GM23248 (cell line): ENCODE measurements at regions not wholly inside any gene's neighbourhood (a gene's known extent, or its start where the extent isn't known, plus 50 kb on each side); places are given as distances from the start of the nearest gene placed in this dataset.

Experiments used
- EZH2 ChIP-seq: fragments of 200-600 bp; sonication (generic); IDR thresholded peaks from 2 replicates; pipeline ENCODE4 v1.6.1; 2018; ENCODE audit warnings: antibody characterized with exemption, mild to moderate bottlenecking; ENCODE audit not compliant: insufficient read depth, poor library complexity, severe bottlenecking
- EZH2phosphoT487 ChIP-seq: fragments of 200-600 bp; sonication (generic); IDR thresholded peaks from 2 replicates; pipeline ENCODE4 v1.6.1; 2018; ENCODE audit warnings: antibody characterized with exemption, moderate library complexity, mild to moderate bottlenecking, low read depth; ENCODE audit not compliant: insufficient read depth

GRCh38 chr5:125171641-125172040, 425.2 kb upstream of the ZNF608 start:
- no peak for TF ChIP-seq EZH2
- no peak for TF ChIP-seq EZH2phosphoT487
